ENCODE measurements at regions not wholly inside any gene's neighbourhood (a gene's known extent, or its start where the extent isn't known, plus 50 kb on each side); places are given as distances from the start of the nearest gene placed in this dataset.
"Not testable (repeated sequence)": the region's sequence is repeated elsewhere in the genome, so short reads cannot be mapped to it uniquely, and the experiment has no call there.

GRCh38 chr6:115838216-115838615 lies 222.5 kb downstream of the FRK start:
- POLR2A ChIA-PET = no interaction called here
- ATAC-seq (no peak), DNase-seq (ENCODE audit: low spot score) (no peak)
- Mint-ChIP-seq H3K9me3 (peaks cover 17% of the 10 kb centered on the region), H3K4me1 (no peaks in the 10 kb centered on the region), H3K4me3 (no peak overlapping the region), H3K36me3 (peaks cover 10% of the 10 kb centered on the region), H3K27me3 (ENCODE audit: low read depth) (no peaks in the 10 kb centered on the region), H3K27ac (no peak overlapping the region)
- TF ChIP-seq SMAD4 (CRISPR knock-in tag; IDR thresholded peaks at IDR 0.05) (no peak), FOXJ3 (CRISPR knock-in tag; IDR thresholded peaks at IDR 0.05; ENCODE audit: borderline replicate concordance) (no peak), PRDM15 (CRISPR knock-in tag; IDR thresholded peaks at IDR 0.05) (no peak), ZBTB43 (CRISPR knock-in tag; IDR thresholded peaks at IDR 0.05) (no peak), ZNF263 (CRISPR knock-in tag; IDR thresholded peaks at IDR 0.05; ENCODE audit: low read depth) (no peak), HMGXB4 (CRISPR knock-in tag; IDR thresholded peaks at IDR 0.05) (no peak), ZNF416 (CRISPR knock-in tag; IDR thresholded peaks at IDR 0.05) (no peak), GABPB1 (CRISPR knock-in tag; IDR thresholded peaks at IDR 0.05) (no peak), ETV6 (CRISPR knock-in tag; IDR thresholded peaks at IDR 0.05) (no peak), ZNF425 (CRISPR knock-in tag; conservative IDR thresholded peaks at IDR 0.05) (no peak)
- TF ChIP-seq, protein P1, sequence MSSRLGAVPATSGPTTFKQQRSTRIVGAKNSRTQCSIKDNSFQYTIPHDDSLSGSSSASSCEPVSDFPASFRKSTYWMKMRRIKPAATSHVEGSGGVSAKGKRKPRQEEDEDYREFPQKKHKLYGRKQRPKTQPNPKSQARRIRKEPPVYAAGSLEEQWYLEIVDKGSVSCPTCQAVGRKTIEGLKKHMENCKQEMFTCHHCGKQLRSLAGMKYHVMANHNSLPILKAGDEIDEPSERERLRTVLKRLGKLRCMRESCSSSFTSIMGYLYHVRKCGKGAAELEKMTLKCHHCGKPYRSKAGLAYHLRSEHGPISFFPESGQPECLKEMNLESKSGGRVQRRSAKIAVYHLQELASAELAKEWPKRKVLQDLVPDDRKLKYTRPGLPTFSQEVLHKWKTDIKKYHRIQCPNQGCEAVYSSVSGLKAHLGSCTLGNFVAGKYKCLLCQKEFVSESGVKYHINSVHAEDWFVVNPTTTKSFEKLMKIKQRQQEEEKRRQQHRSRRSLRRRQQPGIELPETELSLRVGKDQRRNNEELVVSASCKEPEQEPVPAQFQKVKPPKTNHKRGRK (CRISPR knock-in tag; IDR thresholded peaks at IDR 0.05; ENCODE audit: borderline replicate concordance) = no peak
- CTCF ChIA-PET = interaction anchor here (0.6 to 1.6 kb wide), 9 partner anchors 9 to 41 kb away, joined by 3 to 5 read pairs (median 4); no protein-coding TSS in a partner anchor

GRCh38 chr6:115836374-115836773 lies 224.3 kb downstream of the FRK start:
- H3K4me3 Mint-ChIP-seq; H3K4me1 Mint-ChIP-seq; H3K27me3 Mint-ChIP-seq (ENCODE audit: low read depth); DNase-seq (ENCODE audit: low spot score); H3K27ac Mint-ChIP-seq; ATAC-seq; CTCF ChIA-PET; POLR2A ChIA-PET: not testable (repeated sequence)
- peaks cover 10% of the 10 kb centered on the region for H3K36me3 Mint-ChIP-seq
- peaks cover 17% of the 10 kb centered on the region for H3K9me3 Mint-ChIP-seq

GRCh38 chr6:115835314-115835713 lies 225.4 kb downstream of the FRK start:
- ChIA-PET POLR2A (no interaction called here), CTCF (no interaction called here)
- no peak for ATAC-seq
- peaks cover 10% of the 10 kb centered on the region for H3K36me3 Mint-ChIP-seq
- H3K4me3 Mint-ChIP-seq = no peak overlapping the region
- H3K9me3 Mint-ChIP-seq = peaks cover 17% of the 10 kb centered on the region
- no peak overlapping the region for H3K27ac Mint-ChIP-seq
- H3K4me1 Mint-ChIP-seq = peaks cover 8% of the 10 kb centered on the region
- no peaks in the 10 kb centered on the region for H3K27me3 Mint-ChIP-seq (ENCODE audit: low read depth)
- DNase-seq (ENCODE audit: low spot score) = no peak
- TF ChIP-seq ZNF281 (CRISPR knock-in tag; IDR thresholded peaks at IDR 0.05) (no peak), NFATC4 (CRISPR knock-in tag; IDR thresholded peaks at IDR 0.05) (no peak), GABPB1 (CRISPR knock-in tag; IDR thresholded peaks at IDR 0.05) (no peak), MXD4 (CRISPR knock-in tag; IDR thresholded peaks at IDR 0.05; ENCODE audit: borderline replicate concordance) (no peak), USF1 (CRISPR knock-in tag; IDR thresholded peaks at IDR 0.05) (no peak), ZNF219 (CRISPR knock-in tag; IDR thresholded peaks at IDR 0.05; ENCODE audit: borderline replicate concordance) (no peak), CBFB (CRISPR knock-in tag; IDR thresholded peaks at IDR 0.05; ENCODE audit: low read depth) (no peak)
